ENCODE measurements at regions not wholly inside any gene's neighbourhood (a gene's known extent, or its start where the extent isn't known, plus 50 kb on each side); places are given as distances from the start of the nearest gene placed in this dataset.
"Not testable (repeated sequence)": the region's sequence is repeated elsewhere in the genome, so short reads cannot be mapped to it uniquely, and the experiment has no call there.

DNA sequence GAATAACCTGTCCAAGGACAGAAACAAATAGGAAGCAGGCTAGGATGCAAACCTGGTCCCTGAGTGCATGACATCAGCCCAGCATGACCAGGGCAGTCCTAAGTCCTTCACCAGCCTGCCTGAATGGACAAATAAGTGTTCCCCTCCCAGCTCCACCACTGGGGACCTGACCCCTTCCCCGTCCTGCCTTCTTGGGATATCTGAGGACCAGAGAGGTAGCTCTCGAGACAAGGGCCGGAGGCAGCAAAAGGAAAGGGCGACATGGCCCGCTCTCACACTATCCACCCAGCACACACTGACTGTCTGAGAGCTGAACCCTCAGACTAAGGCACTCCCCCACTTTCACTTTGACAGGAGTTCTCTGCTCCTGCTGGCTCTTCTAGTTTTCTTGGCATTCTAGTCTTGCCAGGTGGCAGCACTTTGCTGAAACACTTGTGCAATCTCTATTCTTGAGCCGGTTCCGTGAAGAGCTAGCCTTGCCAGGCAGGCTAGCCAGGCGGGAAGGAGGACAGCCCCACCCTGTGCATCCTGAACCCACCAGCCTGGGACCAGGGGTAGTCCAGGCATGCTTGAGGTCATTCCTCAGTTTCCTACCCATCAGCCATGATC lies 251.1 kb upstream of the RAB4A start:
- Histone ChIP-seq H3K4me1 (replicated peaks) (no peaks in the 10 kb centered on the region), H3K27ac (no peak overlapping the region), H3K36me3 (no peaks in the 10 kb centered on the region), H3K9me3 (no peaks in the 10 kb centered on the region), H3K27me3 (replicated peaks; ENCODE audit: insufficient read depth) (no peaks in the 10 kb centered on the region), H3K4me3 (no peak overlapping the region)
- 65% methylated on average over 8 of the region's 8 CpGs for WGBS
- peak; percentile 51 for TF ChIP-seq POLR2AphosphoS5 (IDR thresholded peaks at IDR 0.05)
- no peak for TF ChIP-seq POLR2A (IDR thresholded peaks at IDR 0.05)
- TF ChIP-seq, protein P1, sequence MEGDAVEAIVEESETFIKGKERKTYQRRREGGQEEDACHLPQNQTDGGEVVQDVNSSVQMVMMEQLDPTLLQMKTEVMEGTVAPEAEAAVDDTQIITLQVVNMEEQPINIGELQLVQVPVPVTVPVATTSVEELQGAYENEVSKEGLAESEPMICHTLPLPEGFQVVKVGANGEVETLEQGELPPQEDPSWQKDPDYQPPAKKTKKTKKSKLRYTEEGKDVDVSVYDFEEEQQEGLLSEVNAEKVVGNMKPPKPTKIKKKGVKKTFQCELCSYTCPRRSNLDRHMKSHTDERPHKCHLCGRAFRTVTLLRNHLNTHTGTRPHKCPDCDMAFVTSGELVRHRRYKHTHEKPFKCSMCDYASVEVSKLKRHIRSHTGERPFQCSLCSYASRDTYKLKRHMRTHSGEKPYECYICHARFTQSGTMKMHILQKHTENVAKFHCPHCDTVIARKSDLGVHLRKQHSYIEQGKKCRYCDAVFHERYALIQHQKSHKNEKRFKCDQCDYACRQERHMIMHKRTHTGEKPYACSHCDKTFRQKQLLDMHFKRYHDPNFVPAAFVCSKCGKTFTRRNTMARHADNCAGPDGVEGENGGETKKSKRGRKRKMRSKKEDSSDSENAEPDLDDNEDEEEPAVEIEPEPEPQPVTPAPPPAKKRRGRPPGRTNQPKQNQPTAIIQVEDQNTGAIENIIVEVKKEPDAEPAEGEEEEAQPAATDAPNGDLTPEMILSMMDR (IDR thresholded peaks at IDR 0.05): peak in 1 of 4 experiments; percentile 23
- DNase-seq (ENCODE audit: low spot score): peak; percentile 39
- intact Hi-C loops (cut with DNase I): loop anchor here (5.0 to 10.0 kb wide), 2 partner anchors 205 to 282 kb away; partner anchors contain the start of gene RHOU

DNA sequence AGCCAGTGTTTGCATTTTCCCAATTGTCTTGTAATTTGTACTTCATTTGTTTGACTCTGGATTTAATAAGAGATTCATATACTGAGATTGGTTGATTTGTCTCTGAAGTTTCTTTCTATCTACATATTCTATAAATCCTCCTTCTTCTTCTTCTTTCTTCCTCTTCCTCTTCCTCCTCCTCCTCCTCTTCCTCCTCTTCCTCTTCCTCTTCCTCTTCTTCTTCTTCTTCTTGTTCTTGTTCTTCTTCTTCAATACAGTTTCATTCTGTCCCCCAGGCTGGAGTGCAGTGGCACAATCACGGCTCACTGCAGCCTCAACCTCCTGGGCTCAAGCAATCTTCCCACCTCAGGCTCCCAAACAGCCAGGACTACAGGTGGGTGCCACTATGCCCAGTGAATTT lies 249.9 kb upstream of the RAB4A start:
- not testable (repeated sequence) for H3K4me3 ChIP-seq; DNase-seq (ENCODE audit: low spot score); H3K9me3 ChIP-seq; H3K36me3 ChIP-seq; H3K27me3 ChIP-seq (replicated peaks; ENCODE audit: insufficient read depth); H3K4me1 ChIP-seq (replicated peaks); H3K27ac ChIP-seq
- intact Hi-C loops (cut with DNase I): loop anchor here (10.0 kb wide), 1 partner anchor 204 kb away; no protein-coding TSS in a partner anchor
- 95% methylated on average over 1 of the region's 1 CpG for WGBS

DNA sequence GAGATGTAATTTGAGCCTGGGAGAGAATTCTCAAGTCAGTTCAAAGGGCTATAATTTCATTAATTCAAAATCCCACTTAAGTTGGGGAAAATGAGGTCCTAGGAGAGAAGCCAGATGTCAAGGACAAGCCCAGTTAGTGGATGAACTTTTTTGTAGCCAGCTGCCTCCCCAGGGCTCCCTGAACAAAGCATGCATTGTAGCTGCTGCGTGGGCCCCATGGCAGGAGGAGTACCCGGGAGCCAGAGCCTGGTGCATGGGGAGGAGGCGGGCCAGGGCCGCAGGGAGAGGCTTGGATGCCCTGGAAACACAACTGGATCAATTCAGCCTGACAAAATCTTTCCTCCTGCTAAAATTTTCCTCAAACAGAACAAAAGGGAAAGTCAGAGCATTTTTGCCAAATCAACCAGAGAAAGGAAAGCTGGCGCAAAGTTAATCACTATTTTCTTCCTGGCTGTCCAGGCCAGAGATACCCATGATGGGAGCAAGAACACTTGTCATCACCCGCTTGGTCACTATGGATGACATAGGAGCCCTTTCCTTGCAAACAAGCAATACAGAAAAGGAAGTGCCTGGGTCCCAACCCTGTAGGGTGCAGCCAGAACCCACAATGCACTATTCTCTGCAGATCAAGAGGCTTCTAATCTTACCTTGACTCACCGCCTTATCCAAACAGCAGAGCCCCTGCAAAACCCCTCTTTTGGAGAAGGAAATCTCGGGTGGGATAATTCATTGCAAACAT lies 248.1 kb upstream of the RAB4A start:
- TF ChIP-seq POLR2AphosphoS5 (IDR thresholded peaks at IDR 0.05) (no peak), POLR2A (IDR thresholded peaks at IDR 0.05) (no peak)
- TF ChIP-seq, protein P1 (IDR thresholded peaks at IDR 0.05): no peak
- 87% methylated on average over 8 of the region's 8 CpGs for WGBS
- Histone ChIP-seq H3K9me3 (no peaks in the 10 kb centered on the region), H3K4me3 (no peak overlapping the region), H3K27me3 (replicated peaks; ENCODE audit: insufficient read depth) (no peaks in the 10 kb centered on the region), H3K36me3 (no peaks in the 10 kb centered on the region), H3K4me1 (replicated peaks) (no peaks in the 10 kb centered on the region), H3K27ac (no peak overlapping the region)
- intact Hi-C loops (cut with DNase I): loop anchor here (10.0 kb wide), 1 partner anchor 202 kb away; no protein-coding TSS in a partner anchor
- DNase-seq (ENCODE audit: low spot score): no peak

DNA sequence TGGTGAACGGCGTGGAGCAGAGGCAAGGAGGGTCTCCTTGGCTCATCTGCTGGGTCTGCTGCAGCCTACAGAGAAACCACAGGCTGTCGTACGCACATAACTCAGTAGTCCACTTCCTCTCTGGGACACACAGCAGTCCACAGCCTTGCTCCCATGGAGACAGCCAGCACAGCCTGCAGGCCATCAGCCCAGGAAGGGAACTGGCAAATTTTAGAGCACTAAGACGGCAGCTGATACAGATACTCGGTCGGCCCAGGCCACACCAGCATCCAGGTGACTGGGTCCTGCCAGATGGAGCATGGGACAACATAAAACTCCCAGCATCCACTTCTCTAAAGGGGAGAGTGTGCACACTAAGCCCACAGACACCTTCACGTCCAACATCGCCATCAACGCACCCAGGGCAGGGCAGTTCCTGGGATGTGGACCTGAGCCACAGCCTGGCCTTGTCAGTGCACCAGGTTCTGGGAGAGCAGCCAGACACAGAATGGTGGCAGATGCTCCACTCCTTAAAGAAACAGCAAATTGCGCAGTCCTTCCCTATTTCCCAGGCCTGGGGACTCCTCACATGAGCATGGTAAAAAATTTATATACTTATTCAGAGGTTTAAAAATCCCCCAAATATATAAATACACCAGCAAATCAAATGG lies 247.1 kb upstream of the RAB4A start:
- no peak for DNase-seq (ENCODE audit: low spot score)
- Histone ChIP-seq H3K4me3 (no peak overlapping the region), H3K27me3 (replicated peaks; ENCODE audit: insufficient read depth) (no peaks in the 10 kb centered on the region), H3K4me1 (replicated peaks) (no peaks in the 10 kb centered on the region), H3K36me3 (no peaks in the 10 kb centered on the region), H3K27ac (no peak overlapping the region), H3K9me3 (no peaks in the 10 kb centered on the region)
- intact Hi-C loops (cut with DNase I): loop anchor here (10.0 kb wide), 1 partner anchor 201 kb away; no protein-coding TSS in a partner anchor
- no peak for TF ChIP-seq POLR2AphosphoS5 (IDR thresholded peaks at IDR 0.05)
- TF ChIP-seq, protein P1 (IDR thresholded peaks at IDR 0.05): no peak
- TF ChIP-seq POLR2A (IDR thresholded peaks at IDR 0.05): no peak
- WGBS: 80% methylated on average over 11 of the region's 11 CpGs

DNA sequence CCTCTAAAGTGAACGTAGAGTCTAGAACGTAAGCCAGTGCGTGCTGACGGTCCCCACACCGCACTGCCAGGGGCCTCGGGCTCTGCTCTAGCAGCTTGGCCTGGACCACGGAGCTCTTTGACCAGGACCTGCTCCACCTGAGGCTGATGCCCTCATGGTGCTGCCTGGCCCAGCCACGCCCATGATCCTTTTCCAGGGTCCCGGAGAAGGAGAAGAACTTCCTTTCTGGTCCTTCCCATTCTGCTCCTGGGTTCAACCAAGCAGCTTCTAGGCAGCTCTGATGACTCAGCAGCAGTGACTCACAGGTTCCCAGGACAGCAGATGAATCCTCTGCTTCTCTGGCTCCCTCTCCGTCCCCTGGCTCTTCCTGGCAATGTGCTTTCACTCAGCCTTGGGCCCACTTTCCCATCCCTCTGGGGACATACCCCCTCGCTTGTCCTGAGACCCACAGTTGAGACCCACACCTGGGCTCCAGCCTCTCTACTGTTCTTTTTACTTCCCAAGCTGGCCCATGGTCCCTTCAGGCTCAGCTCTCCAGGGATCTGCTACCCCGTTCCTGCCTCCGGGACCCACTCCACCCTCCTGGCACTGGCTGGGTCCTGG lies 246.3 kb upstream of the RAB4A start:
- Histone ChIP-seq H3K27ac (no peak overlapping the region), H3K4me3 (no peak overlapping the region), H3K36me3 (no peaks in the 10 kb centered on the region), H3K4me1 (replicated peaks) (no peaks in the 10 kb centered on the region), H3K9me3 (no peaks in the 10 kb centered on the region), H3K27me3 (replicated peaks; ENCODE audit: insufficient read depth) (no peaks in the 10 kb centered on the region)
- TF ChIP-seq, protein P1 (IDR thresholded peaks at IDR 0.05): no peak
- no peak for TF ChIP-seq POLR2AphosphoS5 (IDR thresholded peaks at IDR 0.05)
- TF ChIP-seq POLR2A (IDR thresholded peaks at IDR 0.05): no peak
- 81% methylated on average over 10 of the region's 13 CpGs for WGBS
- no peak for DNase-seq (ENCODE audit: low spot score)
- intact Hi-C loops (cut with DNase I): loop anchor here (10.0 kb wide), 1 partner anchor 200 kb away; no protein-coding TSS in a partner anchor

Data from prostate gland (tissue), 2 donors.